ENCODE measurements at regions not wholly inside any gene's neighbourhood (a gene's known extent, or its start where the extent isn't known, plus 50 kb on each side); places are given as distances from the start of the nearest gene placed in this dataset.
"Not testable (repeated sequence)": the region's sequence is repeated elsewhere in the genome, so short reads cannot be mapped to it uniquely, and the experiment has no call there.

DNA sequence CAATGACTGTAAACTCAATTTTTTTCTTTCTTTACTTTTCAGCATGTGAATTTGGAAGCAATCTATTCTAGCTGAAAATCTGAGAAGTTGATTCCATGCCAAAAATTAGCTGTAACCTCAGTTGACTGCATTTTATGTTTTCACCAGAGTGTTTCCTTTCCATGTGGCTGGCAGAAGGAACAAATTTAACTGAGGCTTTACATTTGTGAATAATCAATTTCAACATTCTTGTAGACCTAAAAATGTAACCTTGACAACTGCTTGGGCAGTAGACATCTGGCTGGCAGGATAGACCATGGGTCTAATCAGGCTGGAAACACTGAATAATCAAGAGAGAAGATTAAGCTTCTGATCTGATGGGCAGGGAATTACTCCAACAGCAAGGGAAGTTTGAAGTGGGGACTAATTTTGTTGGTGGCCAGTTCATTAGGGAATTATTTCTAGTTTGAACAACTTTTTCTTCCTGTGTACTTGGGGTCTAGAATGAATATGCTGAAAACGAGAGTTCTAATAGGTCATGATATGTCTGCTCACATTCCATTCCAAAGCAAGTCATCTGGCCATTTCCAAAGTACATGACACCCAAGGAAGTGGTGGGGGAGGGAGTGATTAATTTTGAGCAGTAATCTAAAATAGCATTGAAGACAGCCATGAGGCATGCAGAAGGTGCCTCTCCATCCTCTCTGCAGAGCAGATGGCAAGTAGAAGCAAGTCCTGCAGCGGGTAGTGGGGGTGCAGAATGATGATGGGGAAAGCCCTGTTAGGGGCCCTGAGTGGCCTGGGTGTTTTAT lies 68.2 kb downstream of the ATP23 start:
- no peak for DNase-seq (ENCODE audit: extremely low read depth in 1 of 2, low read depth in 1 of 2)

DNA sequence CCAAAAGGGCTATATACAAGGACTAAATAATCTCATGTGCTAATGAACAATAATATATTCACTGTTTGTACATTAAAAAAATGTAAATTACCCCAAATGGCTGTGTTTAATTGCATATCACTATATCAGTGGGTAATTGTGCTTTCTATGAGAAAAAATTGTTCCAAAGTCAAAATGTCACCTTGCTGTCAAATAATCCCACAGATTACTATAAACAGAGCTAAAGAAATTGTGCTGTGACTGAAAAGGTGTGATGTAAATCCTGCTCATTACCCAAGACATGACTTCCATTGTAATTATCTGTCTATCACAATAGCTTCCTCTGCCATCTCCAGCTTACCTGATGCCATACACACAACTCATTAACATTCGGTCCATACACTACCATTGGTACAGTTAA lies 70.3 kb downstream of the ATP23 start:
- no peak for DNase-seq (ENCODE audit: extremely low read depth in 1 of 2, low read depth in 1 of 2)

DNA sequence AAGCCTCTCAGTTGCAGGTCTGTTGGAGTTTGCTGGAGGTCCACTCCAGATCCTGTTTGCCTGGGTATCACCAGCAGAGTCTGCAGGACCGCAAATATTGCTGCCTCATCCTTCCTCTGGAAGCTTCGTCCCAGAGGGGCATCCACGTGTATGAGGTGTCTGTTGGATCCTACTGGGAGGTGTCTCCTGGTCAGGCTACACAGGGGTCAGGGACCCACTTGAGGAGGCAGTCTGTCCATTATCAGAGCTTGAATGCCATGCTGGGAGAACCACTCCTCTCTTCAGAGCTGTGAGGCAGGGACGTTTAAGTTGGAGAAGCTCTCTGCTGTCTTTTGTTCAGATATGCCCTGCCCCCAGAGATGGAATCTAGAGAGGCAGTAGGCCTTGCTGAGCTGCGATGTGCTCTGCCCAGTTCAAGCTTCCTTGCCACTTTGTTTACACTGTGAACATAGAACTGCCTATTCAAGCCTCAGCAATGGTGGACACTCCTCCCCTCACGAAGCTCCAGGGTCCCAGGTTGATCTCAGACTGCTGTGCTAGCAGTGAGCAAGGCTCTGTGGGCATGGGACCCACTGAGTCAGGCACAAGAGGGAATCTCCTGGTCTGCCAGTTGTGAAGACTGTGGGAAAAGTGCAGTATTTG lies 81.1 kb downstream of the ATP23 start:
- DNase-seq (ENCODE audit: extremely low read depth in 1 of 2, low read depth in 1 of 2): not testable (repeated sequence)

DNA sequence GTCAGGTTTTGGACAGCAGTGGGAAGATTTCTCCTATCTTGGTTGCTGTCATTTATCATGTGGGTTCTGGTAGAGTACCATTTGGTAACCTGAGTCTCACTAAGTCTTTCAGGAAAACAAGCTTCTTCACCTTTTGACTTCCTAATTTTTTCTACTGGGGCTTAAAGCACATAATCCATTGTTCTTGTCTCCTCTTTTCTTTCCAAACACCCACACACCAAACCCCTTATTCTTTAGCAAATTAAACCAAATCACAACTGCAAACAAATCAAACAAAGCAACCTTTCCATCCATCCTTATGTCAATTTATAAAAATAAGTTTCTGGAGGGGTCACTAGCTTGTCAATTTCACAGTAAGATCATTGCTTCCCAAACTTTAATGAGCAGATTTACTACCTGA lies 84.1 kb downstream of the ATP23 start:
- no peak for DNase-seq (ENCODE audit: extremely low read depth in 1 of 2, low read depth in 1 of 2)

DNA sequence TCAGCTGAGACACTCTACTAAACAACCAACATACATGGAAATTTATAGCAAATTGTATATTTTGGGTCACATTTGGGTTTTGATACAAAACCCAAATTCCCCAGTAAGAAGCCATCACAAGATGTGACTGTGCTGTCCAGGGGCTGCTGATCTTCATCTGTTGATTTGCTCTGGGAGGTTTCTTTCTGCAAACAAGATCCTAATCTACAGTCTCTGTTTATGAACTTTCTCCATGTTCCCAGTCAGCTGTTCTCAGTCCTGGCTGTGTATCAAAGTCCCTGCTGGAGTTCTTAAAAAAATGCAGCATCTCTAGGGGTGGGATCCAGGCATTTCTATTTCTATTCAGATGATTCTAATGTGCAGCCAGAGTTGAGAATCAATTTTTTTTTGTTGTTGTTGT lies 85.1 kb downstream of the ATP23 start:
- no peak for DNase-seq (ENCODE audit: extremely low read depth in 1 of 2, low read depth in 1 of 2)

DNA sequence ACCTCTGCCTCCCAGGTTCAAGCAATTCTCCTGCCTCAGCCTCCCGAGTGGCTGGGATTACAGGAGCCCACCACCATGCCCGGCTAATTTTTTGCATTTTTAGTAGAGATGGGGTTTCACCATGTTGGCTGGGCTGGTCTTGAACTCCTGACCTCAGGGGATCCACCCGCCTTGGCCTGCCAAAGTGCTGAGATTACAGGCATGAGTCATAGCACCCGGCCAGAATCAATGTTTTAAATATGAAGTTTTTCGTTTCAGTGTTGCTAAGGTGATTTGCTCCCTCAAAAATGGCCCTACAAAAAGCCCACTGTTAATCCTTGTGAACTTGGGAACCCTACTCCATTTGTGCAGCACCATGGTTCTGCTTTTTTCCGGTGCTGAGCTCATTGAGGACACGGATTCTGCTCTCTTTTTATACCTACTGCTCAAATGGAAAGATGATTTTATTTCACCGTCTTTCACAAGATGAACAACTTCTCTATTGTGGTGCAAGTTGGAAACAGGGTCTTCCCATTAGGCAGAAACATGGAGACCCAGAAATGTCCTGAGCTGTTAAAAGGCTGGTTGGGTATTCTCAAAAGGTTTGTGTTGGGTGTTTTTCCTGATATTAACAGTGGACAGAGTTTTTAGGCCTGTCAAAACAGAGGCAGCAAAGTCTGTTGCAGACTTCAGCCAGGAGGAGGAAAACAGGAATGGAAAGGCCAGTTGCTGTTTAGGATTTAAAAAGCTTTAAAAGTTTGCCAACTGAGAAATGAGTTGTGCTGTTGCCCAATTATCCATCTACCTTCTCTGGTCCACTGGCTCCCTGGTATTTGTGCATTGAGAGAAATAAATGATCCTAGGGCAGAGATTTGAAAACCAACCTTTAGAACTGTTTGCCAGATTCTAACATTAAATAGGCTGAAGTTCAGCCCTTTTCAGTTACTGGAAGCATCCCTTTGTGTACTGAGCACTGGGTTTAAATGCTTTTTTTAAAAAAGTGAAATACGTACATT lies 85.8 kb downstream of the ATP23 start:
- DNase-seq (ENCODE audit: extremely low read depth in 1 of 2, low read depth in 1 of 2): no peak

DNA sequence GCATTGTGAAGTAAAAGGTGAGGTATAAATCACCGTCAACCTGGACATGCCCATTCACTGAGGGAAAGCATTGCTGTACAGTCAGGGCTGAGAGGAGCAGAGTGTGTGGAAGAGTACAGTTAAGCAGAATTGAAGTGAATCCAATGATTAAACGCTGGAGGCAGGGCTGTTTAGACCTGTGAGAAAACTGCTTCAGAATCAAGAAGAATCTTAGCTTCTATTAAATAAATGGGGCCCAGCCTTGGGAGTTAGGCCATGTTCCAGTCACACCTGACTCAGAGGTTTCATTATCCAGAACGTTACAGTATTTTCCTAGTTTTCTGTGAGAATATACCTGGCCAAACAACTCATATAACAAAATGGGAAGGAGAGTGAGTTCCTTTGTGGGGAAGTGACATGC lies 86.9 kb downstream of the ATP23 start:
- DNase-seq (ENCODE audit: extremely low read depth in 1 of 2, low read depth in 1 of 2): no peak

DNA sequence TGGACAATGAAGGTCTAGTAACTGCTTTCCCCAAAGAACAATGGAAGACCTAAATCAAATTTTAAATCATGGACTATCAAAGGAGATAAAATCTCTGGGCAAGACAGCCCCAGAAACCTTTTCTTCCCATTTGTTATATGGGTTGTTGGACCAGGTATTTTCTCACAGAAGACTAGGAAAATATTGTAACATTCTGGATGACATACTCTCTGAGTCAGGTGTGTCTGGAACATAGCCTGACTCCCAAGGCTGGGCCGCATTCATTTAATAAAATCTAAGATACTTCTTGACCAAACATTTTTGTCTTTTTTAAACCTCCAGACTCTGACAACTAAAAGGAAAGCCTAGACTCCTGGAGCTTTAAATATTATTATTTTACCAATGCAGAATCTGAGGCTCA lies 87.9 kb downstream of the ATP23 start:
- no peak for DNase-seq (ENCODE audit: extremely low read depth in 1 of 2, low read depth in 1 of 2)

DNA sequence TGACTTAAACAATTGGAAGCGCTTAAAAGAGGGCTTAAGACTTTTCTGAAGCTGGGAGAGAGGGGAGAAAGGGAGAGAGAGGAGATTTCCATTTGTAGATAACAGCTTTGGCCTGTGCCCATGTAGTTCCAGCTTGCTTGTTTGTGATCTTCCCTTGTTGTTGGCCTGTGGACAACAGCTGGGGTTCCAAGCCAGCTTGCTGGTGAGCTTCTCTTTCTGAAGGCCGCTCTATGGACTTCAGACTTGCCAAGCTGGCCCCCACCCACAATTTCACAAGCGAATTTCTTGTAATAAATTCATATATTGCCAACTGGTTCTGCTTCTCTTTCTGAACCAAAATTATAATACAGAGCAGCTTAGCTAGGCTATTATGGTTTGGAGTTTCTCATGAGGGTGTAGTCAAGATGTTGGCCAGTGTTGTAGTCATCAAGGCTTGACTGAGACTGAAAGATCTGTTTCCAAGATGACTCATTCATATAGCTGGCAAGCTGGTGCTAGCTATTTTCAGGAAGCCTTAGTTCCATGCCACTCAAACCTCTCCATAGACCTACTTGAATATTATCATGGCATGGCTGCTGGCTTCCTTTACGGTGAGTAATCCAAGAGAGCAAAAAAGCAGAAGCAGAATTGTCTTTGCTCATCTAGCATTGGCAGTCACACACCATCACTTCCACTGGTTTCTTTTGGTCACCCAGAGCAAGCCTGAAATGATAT lies 89.4 kb downstream of the ATP23 start:
- DNase-seq (ENCODE audit: extremely low read depth in 1 of 2, low read depth in 1 of 2): no peak

DNA sequence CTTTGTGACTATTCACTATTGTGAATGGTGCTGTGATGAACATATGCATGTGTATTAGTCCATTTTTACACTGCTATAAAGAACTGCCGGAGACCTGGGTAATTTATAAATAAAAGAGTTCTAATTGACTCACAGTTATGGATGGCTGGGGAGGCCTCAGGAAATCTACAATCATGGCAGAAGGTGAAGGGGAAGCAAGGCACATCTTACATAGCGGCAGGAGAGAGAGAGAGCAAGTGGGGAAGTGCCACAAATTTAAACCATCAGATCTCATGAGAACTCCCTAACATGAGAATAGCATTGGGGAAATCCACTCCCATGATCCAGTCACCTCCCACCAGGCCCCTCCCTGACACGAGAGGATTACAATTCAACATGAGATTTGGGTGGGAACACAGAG lies 90.8 kb downstream of the ATP23 start:
- no peak for DNase-seq (ENCODE audit: extremely low read depth in 1 of 2, low read depth in 1 of 2)

DNA sequence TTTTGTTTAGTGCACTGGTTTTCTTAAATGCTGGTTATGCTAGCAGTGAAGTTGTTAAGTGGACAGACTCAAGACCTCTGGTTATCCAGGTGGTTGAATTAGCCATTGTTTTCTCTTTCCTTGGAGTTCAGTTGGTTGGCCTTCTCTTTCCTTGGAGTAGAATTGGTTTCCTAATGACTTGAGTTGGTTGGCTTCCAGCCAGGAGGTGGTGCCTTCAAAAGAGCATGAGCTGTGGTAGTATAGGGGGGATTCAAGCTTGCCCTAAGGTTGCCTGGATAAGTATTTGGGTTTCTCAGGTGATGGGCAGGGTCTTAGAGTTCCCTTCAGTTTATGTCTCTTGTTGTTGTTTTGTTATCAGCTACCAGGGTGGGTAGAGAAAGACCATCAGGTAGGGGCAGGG lies 92.5 kb downstream of the ATP23 start:
- no peak for DNase-seq (ENCODE audit: extremely low read depth in 1 of 2, low read depth in 1 of 2)

DNA sequence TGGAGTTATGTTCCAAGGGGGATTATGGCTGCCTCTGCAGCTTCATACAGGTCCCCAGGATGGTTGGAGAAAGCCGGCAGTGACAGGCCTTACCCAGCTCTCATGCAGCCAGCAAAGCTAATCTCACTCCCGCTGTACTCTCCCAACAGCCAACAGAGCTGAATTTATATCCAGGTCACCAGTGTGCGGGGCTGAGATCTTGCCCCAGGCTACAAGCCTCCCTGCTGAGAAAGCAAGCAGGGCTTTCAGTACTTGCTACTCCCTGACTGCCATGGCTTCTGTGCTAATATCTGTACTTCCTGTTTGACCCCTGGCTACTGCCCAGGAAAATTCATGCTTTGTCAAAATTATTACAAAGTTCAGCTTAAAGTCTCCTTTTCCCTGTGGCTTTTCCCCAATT lies 92.9 kb downstream of the ATP23 start:
- DNase-seq (ENCODE audit: extremely low read depth in 1 of 2, low read depth in 1 of 2): no peak

DNA sequence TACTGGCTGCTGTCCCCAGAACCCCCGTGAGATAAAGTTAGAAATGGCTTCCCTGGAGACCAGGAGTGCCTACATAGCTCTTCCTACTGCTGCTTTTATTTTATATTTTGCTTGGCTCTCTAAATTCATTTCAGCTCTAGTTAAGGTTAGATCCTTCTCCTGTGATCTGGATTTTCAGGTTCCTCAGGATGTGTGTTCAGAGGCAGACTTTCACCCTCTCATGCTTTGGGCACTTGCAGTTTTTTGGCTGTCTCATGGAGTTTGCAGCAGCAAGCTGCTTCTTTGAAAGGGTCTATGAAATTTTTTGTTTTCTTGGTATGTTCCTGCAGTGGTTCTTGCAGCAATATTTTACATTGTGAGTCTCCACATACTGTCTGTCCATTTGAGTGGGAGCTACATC lies 93.3 kb downstream of the ATP23 start:
- no peak for DNase-seq (ENCODE audit: extremely low read depth in 1 of 2, low read depth in 1 of 2)

DNA sequence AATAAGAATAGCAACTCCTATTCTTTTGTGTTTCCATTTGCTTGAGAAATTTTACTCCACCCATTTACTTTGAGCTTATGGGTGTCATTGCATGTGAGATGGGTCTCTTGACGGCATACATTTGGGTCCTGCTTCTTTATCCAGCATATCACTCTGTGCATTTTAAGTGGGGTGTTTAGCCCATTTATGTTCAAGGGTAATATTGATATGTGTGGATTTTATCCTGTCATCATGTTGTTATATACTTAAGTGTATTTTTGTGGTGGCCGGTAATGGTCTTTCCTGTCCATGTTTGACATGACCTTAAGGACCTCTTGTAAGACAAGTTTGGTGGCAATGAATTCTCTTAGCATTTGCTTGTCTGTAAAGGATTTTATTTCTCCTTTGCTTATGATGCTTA lies 100.1 kb downstream of the ATP23 start:
- no peak for DNase-seq (ENCODE audit: extremely low read depth in 1 of 2, low read depth in 1 of 2)

DNA sequence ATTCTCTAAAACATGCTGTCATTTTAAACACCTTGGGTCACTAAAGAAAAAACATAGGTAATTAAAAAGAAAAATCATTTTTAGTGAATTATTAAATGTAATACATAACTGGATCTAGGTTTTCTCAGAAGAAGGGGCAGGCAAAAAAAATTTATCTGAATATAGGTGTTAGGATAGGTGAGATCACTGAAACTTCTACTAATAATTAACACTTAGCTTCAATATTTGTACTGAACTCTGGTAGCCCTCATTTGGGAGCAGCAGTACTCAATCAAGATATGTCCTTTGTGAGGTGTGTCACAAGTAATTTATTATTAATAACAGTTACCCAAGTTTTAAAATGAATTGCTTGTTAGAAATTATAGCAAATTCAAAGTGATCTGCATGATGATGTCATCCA lies 103.6 kb downstream of the ATP23 start:
- no peak for DNase-seq (ENCODE audit: extremely low read depth in 1 of 2, low read depth in 1 of 2)

DNA sequence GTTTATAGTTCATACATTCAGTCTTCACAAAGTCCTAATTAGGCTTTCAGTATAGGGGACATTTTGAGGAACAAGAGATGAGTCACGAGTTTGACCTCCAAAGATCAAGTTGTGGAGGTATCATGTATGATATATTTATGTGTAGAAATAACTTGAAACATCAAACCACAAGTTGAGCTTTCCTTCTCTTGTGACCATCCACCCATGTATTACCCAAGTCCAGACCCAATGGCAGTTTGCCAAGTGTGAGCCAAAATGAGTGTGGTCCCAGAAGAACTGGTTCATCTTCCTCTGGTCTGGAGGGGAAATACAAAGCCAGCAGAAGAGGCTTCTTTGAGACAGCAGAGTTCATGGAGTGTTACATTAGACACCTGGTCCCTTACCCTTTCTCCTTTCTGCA lies 104.9 kb downstream of the ATP23 start:
- no peak for DNase-seq (ENCODE audit: extremely low read depth in 1 of 2, low read depth in 1 of 2)

DNA sequence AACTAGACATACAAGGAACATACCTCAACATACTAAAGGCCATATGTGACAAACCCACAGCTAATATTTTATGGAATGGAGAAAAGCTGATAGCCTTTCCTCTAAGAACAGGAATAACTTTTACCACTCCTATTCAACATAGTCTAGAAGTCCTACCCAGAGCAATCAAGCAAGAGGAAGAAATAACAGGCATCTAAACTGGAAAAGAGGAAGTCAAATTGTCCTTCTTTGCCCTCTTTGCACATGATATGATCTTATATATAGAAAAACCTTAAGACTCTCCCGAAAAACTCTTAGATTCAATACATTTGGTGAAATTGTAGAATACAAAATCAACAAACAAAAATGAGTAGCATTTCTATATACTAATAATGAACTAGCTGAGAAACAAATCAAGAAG lies 110.0 kb downstream of the ATP23 start:
- no peak for DNase-seq (ENCODE audit: extremely low read depth in 1 of 2, low read depth in 1 of 2)

DNA sequence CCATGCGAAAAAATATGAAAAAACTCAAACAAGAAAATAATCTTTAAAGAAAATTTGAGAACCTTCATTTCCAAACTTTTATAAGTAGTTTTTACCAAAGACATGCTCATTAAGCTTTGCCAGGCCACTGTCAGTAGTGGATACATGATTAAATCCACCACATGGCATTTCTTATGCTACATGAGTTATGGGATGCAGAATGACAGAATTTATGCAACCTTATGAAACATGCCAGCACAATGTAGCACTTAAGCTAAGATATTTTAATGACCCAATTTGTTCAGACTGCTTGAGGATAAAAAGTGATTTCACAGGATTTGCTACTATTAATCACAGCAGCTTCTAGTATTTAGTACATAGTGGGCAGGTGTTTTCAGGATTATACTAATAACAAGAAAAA lies 123.3 kb downstream of the ATP23 start:
- DNase-seq (ENCODE audit: extremely low read depth in 1 of 2, low read depth in 1 of 2): no peak

DNA sequence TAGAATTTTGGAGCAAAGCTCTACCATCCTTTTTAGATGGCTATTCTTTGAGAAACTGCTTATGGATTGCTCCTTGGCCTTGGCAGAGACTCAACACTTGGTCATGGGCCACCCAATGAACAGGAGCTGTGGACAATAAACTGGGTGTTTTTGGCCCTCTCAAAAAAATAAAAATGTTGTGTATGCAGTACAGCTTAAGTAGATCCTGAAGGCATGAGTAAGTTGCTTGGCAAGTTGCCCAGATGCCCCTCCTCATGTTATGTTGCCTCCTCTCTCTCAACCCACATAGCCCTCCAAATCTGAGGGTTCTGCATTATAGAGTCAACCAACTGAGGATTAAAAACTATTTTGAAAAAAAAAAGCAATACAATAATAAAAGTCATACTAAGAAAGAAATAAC lies 124.9 kb downstream of the ATP23 start:
- no peak for DNase-seq (ENCODE audit: extremely low read depth in 1 of 2, low read depth in 1 of 2)

DNA sequence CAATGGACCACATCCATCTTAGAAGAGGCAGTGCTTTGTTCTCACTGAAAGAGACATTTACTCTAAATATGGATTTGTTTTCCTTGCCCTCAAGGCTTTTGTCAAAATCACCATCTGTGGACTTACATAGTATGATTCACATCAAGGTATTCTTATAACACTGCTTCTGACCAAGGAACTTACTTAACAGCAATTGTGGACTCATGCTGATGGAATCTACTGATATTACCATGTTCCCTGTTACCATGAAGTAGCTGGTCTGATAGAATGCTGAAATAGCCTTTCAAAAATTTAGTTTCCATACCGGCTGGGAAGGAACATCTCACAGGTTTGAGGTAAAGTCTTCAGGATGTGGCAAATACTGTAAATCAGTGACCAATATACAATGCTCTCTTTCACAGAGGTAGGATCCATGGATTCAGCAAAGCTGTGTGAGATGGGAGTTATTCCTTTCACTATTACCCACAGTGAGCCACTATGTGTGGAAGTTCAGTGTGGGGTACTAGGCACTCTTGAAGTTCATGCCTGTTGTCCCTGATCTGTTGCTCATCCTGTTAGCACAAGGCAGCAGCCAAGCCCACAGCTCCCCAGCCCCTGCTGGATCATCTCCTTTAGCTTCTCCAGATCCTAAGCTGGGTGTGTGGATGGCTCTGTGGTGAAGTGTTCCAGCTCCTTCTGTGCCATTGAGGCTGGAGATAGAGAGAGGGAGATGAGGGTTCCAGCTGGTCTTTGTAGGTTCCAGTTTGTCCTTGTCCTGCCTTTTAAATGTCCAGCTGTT lies 126.4 kb downstream of the ATP23 start:
- no peak for DNase-seq (ENCODE audit: extremely low read depth in 1 of 2, low read depth in 1 of 2)
